Sciatic nerve (tissue), 2 donors: ENCODE measurements at regions not wholly inside any gene's neighbourhood (a gene's known extent, or its start where the extent isn't known, plus 50 kb on each side); places are given as distances from the start of the nearest gene placed in this dataset.
"Not testable (repeated sequence)": the region's sequence is repeated elsewhere in the genome, so short reads cannot be mapped to it uniquely, and the experiment has no call there.

Source experiments
- ATAC-seq: fragments of 200-7000 bp; cut with Tn5 transposase; one replicate; pipeline ENCODE4 v1.9.1; 2020; ENCODE audit warnings: mild to moderate bottlenecking, moderate library complexity
- DNase-seq: peaks from one replicate; pipeline ENCODE4 v3.0.0-alpha.2; 2020; ENCODE audit warnings: low spot score
- intact Hi-C: fragments of 100-400 bp; cut with DNase I; formaldehyde crosslinking; loops from one replicate; pipeline ENCODE4 v1.14.2; 2022
- donor health status: DM: no; HTN: no; CAD: no.
- donor health status: DM: no; HTN: no; CAD: no.

DNA sequence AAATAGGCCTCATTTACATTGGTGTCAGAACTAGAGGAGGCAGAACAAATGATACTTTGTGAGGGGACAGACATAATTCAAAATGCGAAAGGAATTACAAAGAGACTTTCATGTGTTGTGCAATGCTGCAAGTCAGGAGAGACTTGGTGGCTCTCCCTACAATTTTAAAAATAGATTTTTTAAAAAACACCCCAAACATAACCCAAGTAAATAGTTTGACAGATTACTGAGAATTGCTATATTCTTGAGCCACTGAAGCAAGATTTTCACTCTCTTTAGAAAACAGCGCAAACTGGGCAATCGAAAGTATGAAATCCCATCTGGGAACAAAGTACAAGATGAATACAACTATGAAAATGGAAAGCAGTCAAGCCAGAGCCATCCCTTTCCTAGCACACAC is 126.3 kb upstream of the NPY start:
- DNase-seq (no peak), ATAC-seq (no peak)
- intact Hi-C loops, result no loop called here

DNA sequence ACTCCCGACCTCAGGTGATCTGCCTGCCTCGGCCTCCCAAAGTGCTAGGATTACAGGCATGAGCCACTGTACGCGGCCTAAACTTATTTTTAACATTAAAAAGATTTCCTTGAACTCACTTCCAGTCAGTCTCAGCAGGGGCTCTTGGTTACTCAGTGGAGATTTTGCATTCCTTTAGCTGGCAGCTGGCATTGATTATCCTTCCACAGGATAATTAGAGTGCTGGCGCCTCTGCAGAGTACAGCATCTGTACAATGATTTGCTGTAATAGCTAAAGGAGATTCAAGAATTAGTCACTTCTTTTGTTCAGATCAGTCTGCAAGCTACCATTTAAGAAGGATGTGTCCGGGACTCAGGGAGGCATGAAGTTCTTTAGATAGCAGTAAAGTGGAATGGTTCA is 125.0 kb upstream of the NPY start:
- no peak for ATAC-seq
- no peak for DNase-seq

DNA sequence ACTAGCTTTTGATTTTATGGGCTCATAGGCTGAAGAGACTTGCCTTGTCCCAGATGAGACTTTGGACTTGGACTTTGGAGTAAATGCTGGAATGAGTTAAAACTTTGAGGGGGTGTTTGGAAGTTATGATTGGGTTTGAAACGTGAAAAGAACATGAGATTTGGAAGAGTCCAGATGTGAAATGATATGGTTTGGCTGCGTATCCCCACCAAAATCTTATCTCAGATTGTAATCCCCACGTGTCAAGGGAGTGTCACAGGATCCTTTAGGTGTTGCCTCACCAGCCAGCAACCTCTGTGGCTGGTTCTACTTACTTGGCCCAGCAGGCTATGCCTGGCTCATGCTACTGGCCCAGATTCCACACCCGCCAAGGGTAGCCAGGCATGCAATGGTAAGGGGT is 119.6 kb upstream of the NPY start:
- intact Hi-C loops, result no loop called here
- ATAC-seq (no peak), DNase-seq (no peak)

More for the DNA sequence above, 125.0 kb upstream of the NPY start:
- intact Hi-C loops, result no loop called here

DNA sequence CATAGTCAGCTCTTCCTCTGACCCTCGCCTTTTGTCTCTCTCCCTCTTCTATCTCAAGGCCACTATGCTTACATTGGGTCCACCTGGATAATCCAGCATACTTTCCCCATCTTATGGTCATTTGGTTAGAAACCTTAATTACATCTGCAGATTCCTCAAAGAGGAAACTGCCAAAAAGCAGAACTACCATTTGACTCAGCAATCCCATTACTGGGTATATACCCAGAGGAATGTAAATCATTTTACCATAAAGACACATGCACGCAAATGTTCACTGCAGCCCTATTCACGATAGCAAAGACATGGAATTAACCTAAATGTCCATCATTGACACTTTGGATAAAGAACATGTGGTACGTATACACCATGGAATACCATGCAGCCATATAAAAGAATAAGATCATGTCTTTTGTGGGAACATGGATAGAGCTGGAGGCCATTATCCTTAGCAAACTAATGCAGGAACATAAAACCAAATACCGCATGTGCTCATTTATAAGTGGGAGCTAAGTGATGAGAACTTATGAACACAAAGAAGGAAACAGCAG is 114.8 kb upstream of the NPY start:
- no peak for ATAC-seq
- DNase-seq, result no peak
- intact Hi-C loops, result no loop called here

DNA sequence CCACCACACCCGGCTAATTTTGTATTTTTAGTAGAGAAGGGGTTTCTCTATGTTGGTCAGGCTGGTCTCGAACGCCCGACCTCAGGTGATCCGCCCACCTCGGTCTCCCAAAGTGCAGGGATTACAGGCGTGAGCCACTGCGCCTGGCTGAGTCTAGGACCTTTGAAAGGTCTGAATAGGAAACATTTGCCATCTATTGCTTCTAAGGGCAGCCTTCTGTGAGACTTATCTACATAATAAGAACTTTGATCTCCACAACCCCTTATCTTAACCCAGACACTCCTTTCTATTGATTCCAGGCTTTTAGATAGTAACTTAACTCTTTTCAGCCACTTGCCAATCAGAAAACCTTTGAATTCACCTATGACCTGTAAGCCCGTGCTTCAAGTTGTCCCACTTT is 112.0 kb upstream of the NPY start:
- ATAC-seq, intact Hi-C loops, DNase-seq: not testable (repeated sequence)

DNA sequence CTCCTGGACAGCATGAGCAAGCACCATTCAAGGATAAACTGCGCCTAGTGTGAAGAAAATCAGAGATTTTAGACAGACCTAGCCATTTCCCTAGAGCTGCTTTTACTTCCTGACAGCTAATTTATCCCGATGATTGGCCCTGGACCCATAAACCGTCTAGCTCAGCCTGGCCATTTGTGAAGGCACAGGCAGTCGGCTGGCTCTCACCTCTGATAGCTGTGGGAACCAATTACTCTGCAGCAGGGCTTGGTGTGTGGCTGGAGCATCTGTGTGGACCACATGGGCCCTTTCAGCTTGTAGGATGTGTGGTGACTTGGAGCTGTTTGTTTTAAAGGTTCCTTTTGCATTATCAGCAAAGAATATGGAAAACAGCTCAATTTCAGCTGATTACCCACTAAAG is 111.1 kb upstream of the NPY start:
- intact Hi-C loops, result no loop called here
- ATAC-seq (no peak), DNase-seq (no peak)

DNA sequence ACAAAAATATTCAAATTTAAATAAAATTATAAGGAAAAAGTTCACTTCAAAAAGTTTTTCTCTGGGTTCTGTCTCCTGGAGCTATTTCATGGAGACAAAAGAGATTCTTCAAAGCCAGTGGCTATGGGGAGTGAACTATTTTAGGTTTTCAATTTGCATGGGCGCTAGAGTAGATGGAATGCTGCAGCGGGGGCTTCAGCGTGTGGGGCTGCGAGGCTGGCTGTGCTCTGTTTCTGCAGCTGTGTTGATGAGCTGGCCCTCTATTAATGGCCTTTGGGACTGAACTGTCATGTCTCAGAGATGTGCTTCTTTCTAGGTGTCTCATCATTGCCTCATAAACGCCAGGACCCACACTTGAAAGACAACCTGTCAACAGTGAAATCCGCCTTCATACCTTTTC is 108.4 kb upstream of the NPY start:
- no peak for ATAC-seq
- no peak for DNase-seq
- intact Hi-C loops, result no loop called here

DNA sequence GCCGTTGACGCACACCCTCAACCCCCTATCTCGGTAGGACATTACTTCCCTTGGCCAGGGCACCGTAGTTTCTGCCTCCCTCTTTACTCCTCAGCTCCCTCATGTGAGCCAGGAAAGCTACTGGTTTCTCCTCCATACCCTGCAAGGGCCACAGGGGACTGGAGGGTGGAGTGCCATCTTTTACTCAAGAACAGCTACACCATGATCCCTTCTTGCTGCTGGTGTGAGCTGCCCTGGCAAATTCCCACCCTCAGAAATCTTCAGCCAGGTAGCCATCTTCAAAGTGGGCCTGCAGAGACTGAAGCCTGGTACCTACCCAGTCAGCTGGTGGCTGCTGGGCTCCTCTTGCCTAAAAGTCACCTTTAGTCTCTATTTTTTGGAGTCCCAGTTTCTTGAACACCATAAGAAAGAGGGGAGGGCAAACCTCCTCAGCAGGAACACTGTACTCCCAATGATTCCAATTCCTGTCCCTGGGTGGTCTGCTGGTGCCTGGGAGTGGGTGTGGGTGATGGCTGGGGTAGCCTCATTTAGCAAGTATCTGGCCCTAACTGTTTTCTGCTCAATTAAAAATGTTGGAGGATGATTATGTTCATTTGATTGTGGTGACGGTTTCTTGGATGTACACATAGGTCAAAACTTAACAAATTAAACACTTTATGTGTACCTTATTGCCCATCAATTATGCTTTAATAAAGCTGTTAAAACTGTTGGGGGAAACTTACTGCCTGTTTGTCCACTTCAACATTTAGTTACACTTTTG is 105.0 kb upstream of the NPY start:
- intact Hi-C loops, result no loop called here
- ATAC-seq (no peak), DNase-seq (no peak)

DNA sequence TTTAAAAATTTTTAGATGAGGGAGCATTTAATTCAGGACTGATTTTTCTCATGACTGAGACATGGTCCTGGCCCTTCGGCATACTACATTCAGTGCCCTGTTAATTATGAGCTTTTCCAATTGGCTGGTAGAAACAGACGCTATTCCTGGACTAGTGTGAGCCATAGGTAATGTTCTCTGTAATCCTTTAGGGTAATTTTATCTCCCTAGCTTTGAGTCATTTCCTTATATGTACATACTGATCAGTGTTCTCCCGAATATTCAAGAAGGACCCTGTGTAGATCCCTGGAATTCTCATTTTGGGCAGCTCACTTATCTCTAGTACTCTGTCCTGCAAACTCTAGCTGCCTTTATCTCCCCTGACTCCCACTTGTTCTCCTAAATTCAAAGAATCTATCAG is 92.6 kb upstream of the NPY start:
- DNase-seq, result no peak
- intact Hi-C loops, result no loop called here
- ATAC-seq, result no peak

DNA sequence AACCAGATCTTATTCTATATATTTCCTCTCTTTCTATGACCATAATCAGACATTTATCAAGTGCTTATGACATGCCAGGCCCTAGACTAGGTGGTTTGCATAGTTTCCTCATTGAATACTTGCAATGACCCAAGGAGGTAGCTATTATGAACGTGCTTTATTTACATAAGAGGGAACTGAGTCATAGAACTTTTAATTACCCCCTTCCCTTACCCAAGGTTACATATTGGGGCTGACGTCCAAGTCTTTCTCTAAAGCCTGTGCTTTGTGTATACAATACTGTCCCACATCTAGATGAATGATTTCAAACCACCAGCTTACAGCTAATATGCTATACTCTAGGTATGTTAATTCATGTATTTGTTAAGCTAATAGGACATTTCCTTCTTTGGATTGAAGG is 91.9 kb upstream of the NPY start:
- intact Hi-C loops, result no loop called here
- no peak for ATAC-seq
- DNase-seq, result no peak

DNA sequence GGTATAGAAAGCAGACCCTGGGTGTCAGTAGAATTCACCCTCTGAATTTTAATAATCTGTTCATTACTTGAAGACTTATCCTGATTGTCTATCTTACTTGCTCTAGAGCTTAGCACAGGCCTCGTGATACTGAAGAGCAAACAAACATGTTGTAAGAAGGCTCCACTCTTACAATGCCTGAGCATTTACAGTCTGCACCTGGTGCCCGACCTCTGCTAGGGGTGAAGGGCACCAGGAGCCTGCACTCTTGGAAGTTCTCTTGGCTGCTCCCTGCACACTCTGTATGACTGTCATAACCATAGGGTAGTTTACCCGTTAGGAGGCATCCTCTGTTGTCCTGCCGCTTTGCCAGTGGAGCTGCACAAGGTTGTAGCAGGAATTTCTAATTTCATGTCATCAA is 91.3 kb upstream of the NPY start:
- DNase-seq, result no peak
- ATAC-seq, result no peak
- intact Hi-C loops, result no loop called here

DNA sequence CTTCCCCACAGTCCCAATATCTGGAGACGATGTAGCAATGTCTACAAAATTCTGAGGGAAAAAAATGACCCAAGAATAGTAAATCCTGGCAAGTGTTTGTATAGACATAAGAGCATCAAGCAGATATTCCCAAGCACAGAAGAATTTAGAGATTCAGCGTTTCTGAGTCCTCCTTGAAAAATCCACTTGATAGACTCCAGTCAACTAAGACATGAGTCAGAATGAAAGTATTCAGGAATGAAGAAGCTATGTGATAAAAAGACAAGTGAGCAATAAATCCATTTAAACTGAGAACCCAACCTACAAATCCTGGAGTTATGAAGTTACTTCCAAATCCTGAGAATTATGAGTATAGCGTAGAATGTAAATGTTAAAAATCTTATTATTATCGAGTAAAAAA is 86.1 kb upstream of the NPY start:
- ATAC-seq (no peak), DNase-seq (no peak)
- intact Hi-C loops, result no loop called here

DNA sequence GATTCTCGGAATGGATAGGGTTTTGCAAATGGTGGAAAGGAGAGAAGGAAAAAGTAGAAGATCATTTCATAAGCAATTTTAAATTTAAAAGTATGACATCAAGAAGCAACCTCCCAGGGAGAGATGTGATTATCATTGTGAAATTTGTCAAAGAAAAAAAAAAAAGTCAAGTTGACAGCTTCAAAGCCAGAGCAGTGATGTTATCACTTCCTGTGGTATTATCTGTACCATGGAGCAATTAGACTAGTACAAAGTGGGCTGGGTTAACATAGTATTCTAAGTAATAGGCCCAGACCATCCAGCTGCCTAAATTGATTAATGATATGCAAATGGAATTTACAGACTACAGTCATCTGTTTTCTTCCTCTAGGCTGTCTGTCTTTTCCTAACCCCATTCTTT is 84.0 kb upstream of the NPY start:
- ATAC-seq (no peak), DNase-seq (no peak)
- intact Hi-C loops, result no loop called here

DNA sequence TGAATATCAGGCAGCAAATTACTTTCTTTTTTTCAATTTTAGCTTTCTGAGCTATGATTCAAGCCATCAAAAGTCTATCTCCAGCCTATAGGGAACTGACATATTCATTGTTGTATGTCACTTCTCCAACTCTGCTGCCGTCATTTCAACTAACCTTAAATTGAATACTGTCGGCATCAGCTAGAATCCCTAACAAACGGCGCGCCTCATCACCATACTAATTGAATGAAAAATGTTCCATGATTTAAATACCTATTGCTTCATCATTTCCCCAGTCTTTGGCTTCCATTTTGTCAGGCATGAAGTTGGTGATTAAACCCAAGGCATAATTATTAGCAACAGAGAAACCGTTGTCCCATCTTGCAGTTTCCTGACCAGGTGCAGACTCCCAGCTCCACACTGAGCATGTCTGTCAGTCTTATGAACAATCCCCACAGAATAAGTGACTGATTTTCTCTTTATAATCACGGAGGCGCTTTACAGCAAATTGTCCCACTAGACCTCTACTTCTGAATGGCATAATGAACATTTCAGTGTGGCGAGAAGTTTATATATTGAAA is 83.5 kb upstream of the NPY start:
- ATAC-seq (no peak), DNase-seq (no peak)
- intact Hi-C loops, result no loop called here

DNA sequence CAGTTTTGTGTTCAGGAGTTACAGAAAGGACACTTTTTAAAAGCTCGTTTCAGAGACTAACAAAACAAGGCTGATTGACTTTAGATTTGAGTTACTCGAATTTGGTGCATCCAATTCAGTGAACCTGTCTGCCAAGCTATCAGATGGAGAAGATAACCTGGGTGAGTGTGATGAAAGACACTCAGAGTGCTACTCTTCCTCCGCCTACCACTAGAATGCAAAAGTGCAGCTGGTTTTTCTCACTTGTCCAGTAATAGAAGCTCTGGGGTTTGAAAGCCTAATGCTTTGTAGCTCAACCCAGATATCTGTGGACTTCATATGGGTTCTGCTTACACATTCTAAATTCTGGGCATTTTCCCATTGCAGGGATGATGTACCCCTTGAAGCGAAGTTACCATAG is 82.8 kb upstream of the NPY start:
- no peak for ATAC-seq
- intact Hi-C loops, result no loop called here

DNA sequence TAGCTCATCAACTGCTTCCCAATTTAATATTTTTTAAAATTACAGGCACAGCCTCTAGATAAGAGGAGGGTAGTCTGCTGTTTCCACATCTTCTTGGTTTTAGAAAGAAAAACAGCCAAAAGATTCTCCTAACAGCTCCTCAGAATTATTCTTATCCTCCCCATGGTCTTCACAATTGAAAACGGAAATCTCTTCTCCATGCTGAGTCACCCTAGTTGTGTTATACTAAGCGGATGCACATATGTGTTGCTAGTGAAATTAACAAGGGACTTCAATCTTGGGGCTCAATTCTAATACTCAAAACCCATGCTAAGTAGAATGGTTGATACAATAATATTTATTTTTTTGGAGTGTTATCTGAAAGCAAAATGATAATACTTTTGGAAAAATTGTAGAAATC is 71.9 kb upstream of the NPY start:
- intact Hi-C loops, result no loop called here
- ATAC-seq (no peak), DNase-seq (no peak)

More for the DNA sequence above, 82.8 kb upstream of the NPY start:
- DNase-seq, result no peak

DNA sequence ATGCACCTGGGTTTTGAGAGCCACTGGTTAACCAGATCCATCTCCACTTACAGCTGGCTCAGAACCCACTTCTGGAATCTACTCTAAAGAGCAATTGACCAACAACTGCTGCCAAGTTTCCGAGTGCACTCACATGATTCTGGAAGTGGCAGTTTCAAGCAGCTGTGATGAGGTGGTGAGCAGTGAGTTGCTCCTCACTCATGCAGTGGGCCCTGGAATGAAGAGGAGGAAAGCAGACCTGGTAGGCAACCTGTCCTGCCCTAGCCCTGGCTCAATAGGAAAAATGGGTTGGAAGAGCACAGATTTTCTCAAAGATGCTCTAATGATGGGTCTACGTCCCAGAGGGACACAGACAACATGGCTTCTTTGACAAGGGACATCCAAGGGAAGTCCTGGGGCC is 70.7 kb upstream of the NPY start:
- no peak for ATAC-seq
- DNase-seq, result no peak
- intact Hi-C loops, result no loop called here

DNA sequence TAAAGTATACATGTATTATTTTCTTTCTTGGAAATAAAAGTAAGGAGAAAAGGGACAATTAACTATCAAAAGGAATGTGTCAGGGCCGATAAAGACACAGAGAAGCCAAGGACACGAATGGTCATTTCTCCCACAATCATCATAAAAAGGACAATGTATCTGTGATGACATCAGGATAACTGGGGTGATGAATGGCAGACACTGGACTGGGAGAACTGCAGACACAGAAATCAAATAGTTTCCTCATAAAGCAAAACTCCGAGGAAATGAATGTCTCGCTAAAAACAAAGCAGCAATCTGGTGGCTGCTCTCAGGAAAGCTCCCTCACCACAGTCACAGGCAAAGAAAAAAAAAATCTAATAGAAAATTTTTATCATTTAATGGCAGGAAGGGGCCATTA is 69.3 kb upstream of the NPY start:
- intact Hi-C loops, result no loop called here
- ATAC-seq (no peak), DNase-seq (no peak)

DNA sequence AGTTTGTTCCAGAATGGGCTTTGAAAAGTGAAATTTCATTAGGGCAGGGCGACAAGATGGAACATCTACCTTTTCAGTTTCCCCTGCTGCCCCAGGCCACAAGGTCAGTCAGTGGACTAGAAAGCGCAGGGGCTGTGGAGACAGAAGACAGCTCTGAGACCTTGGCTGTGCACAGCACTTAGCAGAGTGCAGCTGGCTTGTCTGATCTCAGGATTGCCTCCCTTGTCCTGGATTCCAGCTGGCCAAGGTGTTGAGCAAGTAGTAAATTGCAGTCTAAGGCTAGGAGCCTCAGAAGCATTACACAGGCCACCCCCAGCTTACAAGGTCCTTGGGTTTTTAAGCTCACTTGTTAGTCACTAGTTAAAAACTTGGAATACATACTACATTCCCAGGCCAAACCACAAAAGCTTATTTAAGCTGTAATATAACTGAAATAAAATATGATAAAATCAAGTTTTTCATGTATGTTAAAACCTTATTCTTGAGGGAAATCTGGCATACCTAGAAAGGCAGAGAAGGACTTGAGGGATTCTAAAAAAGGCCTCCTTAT is 67.3 kb upstream of the NPY start:
- DNase-seq (no peak), ATAC-seq (no peak)
- intact Hi-C loops, result no loop called here

DNA sequence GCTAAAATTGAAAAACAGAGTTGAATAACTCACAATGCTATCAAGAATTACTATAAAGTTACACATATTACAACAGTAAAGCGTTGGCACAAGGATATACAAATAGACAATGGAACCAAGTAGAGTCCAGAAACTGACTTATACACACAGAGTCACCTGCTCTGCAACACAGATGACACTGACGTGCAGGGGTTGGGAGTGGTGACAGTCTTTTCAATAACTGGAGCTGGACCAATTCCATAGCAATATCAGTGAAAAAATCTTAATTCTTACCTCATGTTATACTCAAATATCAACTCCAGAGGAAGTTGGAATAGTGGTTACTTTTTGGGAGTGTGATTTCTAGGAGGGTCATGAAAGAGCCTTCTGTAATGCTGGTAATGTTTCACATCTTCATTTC is 62.5 kb upstream of the NPY start:
- no peak for ATAC-seq
- DNase-seq, result no peak
- intact Hi-C loops, result no loop called here

DNA sequence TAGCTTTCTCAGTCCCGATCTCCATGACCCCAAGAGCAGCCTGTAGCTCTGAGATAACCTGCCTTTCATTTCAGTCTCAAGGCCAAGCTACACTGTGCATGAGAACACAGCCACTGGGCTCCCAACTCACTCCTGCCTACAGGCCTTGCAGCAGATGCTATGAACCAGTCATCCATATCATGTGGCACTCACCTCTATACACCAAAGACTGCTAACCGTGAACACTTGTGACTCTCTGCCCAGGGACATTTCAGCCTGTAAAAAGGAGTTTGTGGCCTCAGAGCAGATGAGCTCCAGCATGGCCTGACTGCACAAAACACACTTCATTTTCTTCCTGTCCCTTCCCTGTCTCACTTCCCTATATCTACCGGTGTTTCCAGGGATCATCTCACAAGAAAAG is 56.9 kb upstream of the NPY start:
- intact Hi-C loops, result no loop called here
- no peak for DNase-seq
- ATAC-seq, result no peak
